Astrocyte (in vitro differentiated cells and primary cell): ENCODE measurements at regions not wholly inside any gene's neighbourhood (a gene's known extent, or its start where the extent isn't known, plus 50 kb on each side); places are given as distances from the start of the nearest gene placed in this dataset.

Source experiments
- CTCF ChIP-seq: IDR thresholded peaks from 2 replicates; pipeline ENCODE4 v1.5.1; 2011; ENCODE audit warnings: low read depth, mild to moderate bottlenecking, inconsistent platforms, low read length, moderate library complexity; ENCODE audit not compliant: insufficient read depth
- EZH2 ChIP-seq: IDR thresholded peaks from 2 replicates; pipeline ENCODE4 v1.6.1; 2012; ENCODE audit warnings: mild to moderate bottlenecking, low read length, inconsistent platforms; ENCODE audit not compliant: insufficient read depth

- TF ChIP-seq CTCF = no peak
- TF ChIP-seq EZH2 = no peak
Measured at GRCh38 chr15:99495430-99496301, 70.1 kb upstream of the MEF2A start.
